ENCODE measurements at regions not wholly inside any gene's neighbourhood (a gene's known extent, or its start where the extent isn't known, plus 50 kb on each side); places are given as distances from the start of the nearest gene placed in this dataset.

DNA sequence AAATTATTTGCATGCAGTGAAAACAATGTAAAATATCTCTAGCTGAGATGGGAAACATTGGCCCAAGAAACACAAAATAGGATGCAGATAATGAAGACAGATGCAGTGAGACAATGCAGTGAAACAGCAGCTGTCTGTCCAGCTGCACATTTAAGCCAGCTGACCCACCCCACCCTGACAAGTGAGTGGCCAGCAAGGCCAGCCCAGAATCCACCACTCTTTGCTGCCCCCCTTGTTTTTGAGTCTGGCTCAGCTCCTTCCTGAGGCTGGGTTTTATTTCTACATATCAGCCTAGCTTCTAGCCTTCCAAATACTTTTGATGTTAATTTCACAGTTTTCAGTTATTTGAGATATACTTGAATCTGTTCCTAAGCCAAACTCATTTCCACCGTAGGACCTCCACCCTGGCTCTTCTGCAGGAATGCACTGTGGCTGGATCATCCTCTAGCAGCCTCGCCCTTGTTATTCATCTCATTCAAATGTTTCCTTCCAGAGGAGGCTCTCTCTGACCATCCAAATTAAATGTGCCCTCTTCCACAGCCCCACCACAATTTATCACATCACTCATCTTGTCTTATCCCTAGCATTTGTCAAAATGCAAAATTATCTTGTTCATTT lies 154.1 kb upstream of the POU2AF2 start:
- Histone ChIP-seq H4K8ac (ENCODE audit: low read depth, low read length) (peak overlapping the region; percentile 43), H3K4me2 (ENCODE audit: insufficient read depth, low read length, poor library complexity, severe bottlenecking) (no peak overlapping the region), H2AK5ac (ENCODE audit: low read depth, low read length) (no peak overlapping the region), H2BK120ac (ENCODE audit: low read depth, low read length) (no peak overlapping the region), H2BK5ac (ENCODE audit: low read length) (no peak overlapping the region), H2AFZ (ENCODE audit: low read length) (no peak overlapping the region), H3K14ac (ENCODE audit: low read length) (no peak overlapping the region), H3K27me3 (ENCODE audit: control insufficient read depth in 3 of 3, insufficient read depth in 3 of 3, low read depth in 1 of 3, low read length in 3 of 3) (no peaks in the 10 kb centered on the region), H3K9ac (ENCODE audit: low read depth, low read length, poor library complexity) (no peak overlapping the region), H3K9me3 (replicated peaks in 1 of 2; ENCODE audit: control insufficient read depth in 2 of 2, insufficient read depth in 1 of 2, low read depth in 1 of 2, low read length in 2 of 2) (no peaks in the 10 kb centered on the region), H4K91ac (ENCODE audit: low read depth, low read length, poor library complexity) (no peak overlapping the region), H3K36me3 (replicated peaks in 1 of 2; ENCODE audit: control insufficient read depth in 2 of 2, insufficient read depth in 2 of 2, low read length in 2 of 2) (no peaks in the 10 kb centered on the region), H3K4me1 (ENCODE audit: control insufficient read depth in 2 of 2, insufficient read depth in 1 of 2, low read depth in 1 of 2, low read length in 2 of 2) (no peaks in the 10 kb centered on the region), H3K18ac (ENCODE audit: low read length) (no peak overlapping the region), H3K79me1 (ENCODE audit: low read depth, low read length) (no peaks in the 10 kb centered on the region), H3K27ac (replicated peaks; ENCODE audit: low read length) (no peak overlapping the region), H3K4ac (ENCODE audit: low read length) (no peak overlapping the region), H2BK12ac (ENCODE audit: low read length) (no peak overlapping the region), H2BK15ac (ENCODE audit: low read length) (no peak overlapping the region), H3K23ac (ENCODE audit: low read depth, low read length, poor library complexity) (no peak overlapping the region), H3K4me3 (ENCODE audit: low read length in 2 of 2) (no peak overlapping the region)
- no CpG with 5 or more reads among the region's 2 CpGs for WGBS, 2 donors (ENCODE audit: extremely low coverage in 2 of 2, insufficient read length in 2 of 2, insufficient replicate concordance in 1 of 2)
- DNase-seq (ENCODE audit: low spot score): no peak

DNA sequence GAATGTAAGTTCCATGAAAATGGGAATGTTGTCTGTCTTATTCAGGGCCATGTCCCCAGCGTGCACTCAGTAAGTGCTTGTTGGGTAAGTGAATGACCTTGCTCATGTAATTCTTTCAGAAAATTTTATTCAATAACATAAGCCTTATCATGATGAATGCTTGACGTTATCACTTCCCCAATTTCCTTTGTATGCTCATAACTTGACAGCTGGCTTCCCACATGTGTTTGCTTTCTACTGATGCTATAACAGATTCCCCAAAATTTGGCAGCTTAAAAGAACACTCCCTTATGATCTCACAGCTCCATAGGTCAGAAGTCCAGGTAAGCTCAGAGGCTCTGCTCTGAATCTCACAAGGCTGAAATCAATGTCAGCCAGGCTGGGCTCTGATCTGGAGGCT lies 155.8 kb upstream of the POU2AF2 start:
- no peak overlapping the region for H3K9ac ChIP-seq (ENCODE audit: low read depth, low read length, poor library complexity)
- no peaks in the 10 kb centered on the region for H3K27me3 ChIP-seq (ENCODE audit: control insufficient read depth in 3 of 3, insufficient read depth in 3 of 3, low read depth in 1 of 3, low read length in 3 of 3)
- H2BK12ac ChIP-seq (ENCODE audit: low read length): no peak overlapping the region
- no peak overlapping the region for H2BK5ac ChIP-seq (ENCODE audit: low read length)
- no peaks in the 10 kb centered on the region for H3K9me3 ChIP-seq (replicated peaks in 1 of 2; ENCODE audit: control insufficient read depth in 2 of 2, insufficient read depth in 1 of 2, low read depth in 1 of 2, low read length in 2 of 2)
- no peak for DNase-seq (ENCODE audit: low spot score)
- H3K4me2 ChIP-seq (ENCODE audit: insufficient read depth, low read length, poor library complexity, severe bottlenecking): no peak overlapping the region
- no peak overlapping the region for H3K4ac ChIP-seq (ENCODE audit: low read length)
- H3K79me1 ChIP-seq (ENCODE audit: low read depth, low read length): no peaks in the 10 kb centered on the region
- no peak overlapping the region for H3K18ac ChIP-seq (ENCODE audit: low read length)
- H2BK120ac ChIP-seq (ENCODE audit: low read depth, low read length): no peak overlapping the region
- H3K14ac ChIP-seq (ENCODE audit: low read length): no peak overlapping the region
- no peak overlapping the region for H4K91ac ChIP-seq (ENCODE audit: low read depth, low read length, poor library complexity)
- H2AFZ ChIP-seq (ENCODE audit: low read length): no peak overlapping the region
- no peak overlapping the region for H2BK15ac ChIP-seq (ENCODE audit: low read length)
- H3K4me1 ChIP-seq (ENCODE audit: control insufficient read depth in 2 of 2, insufficient read depth in 1 of 2, low read depth in 1 of 2, low read length in 2 of 2): peaks cover 0 to 2% of the 10 kb centered on the region in 2 donors
- no peak overlapping the region for H3K23ac ChIP-seq (ENCODE audit: low read depth, low read length, poor library complexity)
- no peak overlapping the region for H4K8ac ChIP-seq (ENCODE audit: low read depth, low read length)
- H3K27ac ChIP-seq (replicated peaks; ENCODE audit: low read length): no peak overlapping the region
- H2AK5ac ChIP-seq (ENCODE audit: low read depth, low read length): no peak overlapping the region
- H3K4me3 ChIP-seq (ENCODE audit: low read length in 2 of 2): no peak overlapping the region
- no CpG with 5 or more reads among the region's 2 CpGs for WGBS, 2 donors (ENCODE audit: extremely low coverage in 2 of 2, insufficient read length in 2 of 2, insufficient replicate concordance in 1 of 2)
- H3K36me3 ChIP-seq (replicated peaks in 1 of 2; ENCODE audit: control insufficient read depth in 2 of 2, insufficient read depth in 2 of 2, low read length in 2 of 2): no peaks in the 10 kb centered on the region

GRCh38 chr11:111088847-111089355 lies 156.6 kb upstream of the POU2AF2 start:
- Histone ChIP-seq H3K36me3 (replicated peaks in 1 of 2; ENCODE audit: control insufficient read depth in 2 of 2, insufficient read depth in 2 of 2, low read length in 2 of 2) (no peaks in the 10 kb centered on the region), H3K9ac (ENCODE audit: low read depth, low read length, poor library complexity) (no peak overlapping the region), H3K4me1 (ENCODE audit: control insufficient read depth in 2 of 2, insufficient read depth in 1 of 2, low read depth in 1 of 2, low read length in 2 of 2) (peaks cover 0 to 2% of the 10 kb centered on the region in 2 donors), H2AK5ac (ENCODE audit: low read depth, low read length) (no peak overlapping the region), H2BK120ac (ENCODE audit: low read depth, low read length) (no peak overlapping the region), H3K79me1 (ENCODE audit: low read depth, low read length) (no peaks in the 10 kb centered on the region), H3K4me2 (ENCODE audit: insufficient read depth, low read length, poor library complexity, severe bottlenecking) (no peak overlapping the region), H2BK15ac (ENCODE audit: low read length) (no peak overlapping the region), H3K27me3 (ENCODE audit: control insufficient read depth in 3 of 3, insufficient read depth in 3 of 3, low read depth in 1 of 3, low read length in 3 of 3) (no peaks in the 10 kb centered on the region), H2BK5ac (ENCODE audit: low read length) (no peak overlapping the region), H3K18ac (ENCODE audit: low read length) (no peak overlapping the region), H3K4ac (ENCODE audit: low read length) (no peak overlapping the region), H3K14ac (ENCODE audit: low read length) (no peak overlapping the region), H3K9me3 (replicated peaks in 1 of 2; ENCODE audit: control insufficient read depth in 2 of 2, insufficient read depth in 1 of 2, low read depth in 1 of 2, low read length in 2 of 2) (no peaks in the 10 kb centered on the region), H4K8ac (ENCODE audit: low read depth, low read length) (no peak overlapping the region), H3K4me3 (ENCODE audit: low read length in 2 of 2) (no peak overlapping the region), H3K27ac (replicated peaks; ENCODE audit: low read length) (no peak overlapping the region), H2BK12ac (ENCODE audit: low read length) (no peak overlapping the region), H3K23ac (ENCODE audit: low read depth, low read length, poor library complexity) (no peak overlapping the region), H2AFZ (ENCODE audit: low read length) (no peak overlapping the region), H4K91ac (ENCODE audit: low read depth, low read length, poor library complexity) (no peak overlapping the region)
- no peak for DNase-seq (ENCODE audit: low spot score)
- no CpG with 5 or more reads among the region's 2 CpGs for WGBS, 2 donors (ENCODE audit: extremely low coverage in 2 of 2, insufficient read length in 2 of 2, insufficient replicate concordance in 1 of 2)

- no peaks in the 10 kb centered on the region for H3K36me3 ChIP-seq (replicated peaks in 1 of 2; ENCODE audit: control insufficient read depth in 2 of 2, insufficient read depth in 2 of 2, low read length in 2 of 2)
- H3K79me1 ChIP-seq (ENCODE audit: low read depth, low read length): no peaks in the 10 kb centered on the region
- no peak overlapping the region for H3K18ac ChIP-seq (ENCODE audit: low read length)
- H3K4me3 ChIP-seq (ENCODE audit: low read length in 2 of 2): no peak overlapping the region
- H2BK15ac ChIP-seq (ENCODE audit: low read length): no peak overlapping the region
- no peaks in the 10 kb centered on the region for H3K9me3 ChIP-seq (replicated peaks in 1 of 2; ENCODE audit: control insufficient read depth in 2 of 2, insufficient read depth in 1 of 2, low read depth in 1 of 2, low read length in 2 of 2)
- H3K4me2 ChIP-seq (ENCODE audit: insufficient read depth, low read length, poor library complexity, severe bottlenecking): no peak overlapping the region
- H3K27ac ChIP-seq (replicated peaks; ENCODE audit: low read length): no peak overlapping the region
- H3K14ac ChIP-seq (ENCODE audit: low read length): no peak overlapping the region
- H3K4ac ChIP-seq (ENCODE audit: low read length): no peak overlapping the region
- no peak overlapping the region for H3K23ac ChIP-seq (ENCODE audit: low read depth, low read length, poor library complexity)
- no peak overlapping the region for H2AFZ ChIP-seq (ENCODE audit: low read length)
- no peaks in the 10 kb centered on the region for H3K27me3 ChIP-seq (ENCODE audit: control insufficient read depth in 3 of 3, insufficient read depth in 3 of 3, low read depth in 1 of 3, low read length in 3 of 3)
- H4K91ac ChIP-seq (ENCODE audit: low read depth, low read length, poor library complexity): no peak overlapping the region
- H4K8ac ChIP-seq (ENCODE audit: low read depth, low read length): no peak overlapping the region
- no peak overlapping the region for H2AK5ac ChIP-seq (ENCODE audit: low read depth, low read length)
- WGBS, 2 donors (ENCODE audit: extremely low coverage in 2 of 2, insufficient read length in 2 of 2, insufficient replicate concordance in 1 of 2): no CpG with 5 or more reads among the region's 5 CpGs
- H3K4me1 ChIP-seq (ENCODE audit: control insufficient read depth in 2 of 2, insufficient read depth in 1 of 2, low read depth in 1 of 2, low read length in 2 of 2): peaks cover 0 to 6% of the 10 kb centered on the region in 2 donors
- H2BK12ac ChIP-seq (ENCODE audit: low read length): peak overlapping the region; percentile 50
- H2BK5ac ChIP-seq (ENCODE audit: low read length): no peak overlapping the region
- H2BK120ac ChIP-seq (ENCODE audit: low read depth, low read length): no peak overlapping the region
- DNase-seq (ENCODE audit: low spot score): no peak
- no peak overlapping the region for H3K9ac ChIP-seq (ENCODE audit: low read depth, low read length, poor library complexity)
Measured at GRCh38 chr11:111086058-111086457, 159.5 kb upstream of the POU2AF2 start.

Measured in neuronal stem cell (in vitro differentiated cells).